ENCODE measurements at regions not wholly inside any gene's neighbourhood (a gene's known extent, or its start where the extent isn't known, plus 50 kb on each side); places are given as distances from the start of the nearest gene placed in this dataset.

DNA sequence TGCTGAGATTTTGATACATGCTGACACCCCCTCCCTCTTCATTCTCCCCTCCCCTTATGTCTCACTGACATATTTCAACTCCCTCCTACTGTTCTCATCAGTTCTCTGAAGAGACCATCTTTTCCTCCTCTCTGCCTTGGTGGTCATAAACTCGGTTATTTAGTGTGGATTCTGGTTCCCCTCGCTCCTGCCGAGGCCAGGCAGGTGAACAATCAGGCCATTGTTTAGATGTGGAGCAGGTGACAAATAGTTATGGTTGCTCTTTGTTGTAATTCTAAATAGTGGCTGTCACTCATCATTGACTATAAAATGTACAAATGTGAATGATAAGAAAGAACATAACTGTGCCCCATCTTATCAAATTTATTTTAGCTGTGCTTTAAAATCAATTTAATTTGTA, 324.6 kb downstream of the BCOR start:
- Histone ChIP-seq H2BK120ac (ENCODE audit: low read depth, low read length) (no peak overlapping the region), H3K14ac (ENCODE audit: low read length in 2 of 2) (no peak overlapping the region), H3K4ac (ENCODE audit: low read depth in 1 of 2, low read length in 2 of 2) (no peak overlapping the region), H3K27me3 (ENCODE audit: control insufficient read depth in 1 of 2, insufficient read depth in 1 of 2, low read length in 2 of 2) (peaks cover 0 to 61% of the 10 kb centered on the region in 2 experiments), H3K36me3 (ENCODE audit: control insufficient read depth in 1 of 2, insufficient read depth in 2 of 2, low read depth in 1 of 2, low read length in 2 of 2) (no peaks in the 10 kb centered on the region), H3K9ac (ENCODE audit: low read length) (no peak overlapping the region), H3K27ac (ENCODE audit: low read length, poor library complexity, severe bottlenecking) (no peak overlapping the region), H3K23ac (ENCODE audit: low read length in 2 of 2) (no peak overlapping the region), H3K4me3 (ENCODE audit: insufficient read depth in 1 of 2, low read depth in 1 of 2, low read length in 2 of 2) (no peak overlapping the region), H3K4me1 (ENCODE audit: control insufficient read depth, insufficient read depth, low read depth, low read length) (peaks cover 4% of the 10 kb centered on the region), H2AK5ac (ENCODE audit: low read length, severe bottlenecking) (no peak overlapping the region), H3K9me3 (ENCODE audit: control insufficient read depth, low read length) (no peaks in the 10 kb centered on the region), H3K18ac (ENCODE audit: low read depth in 1 of 2, low read length in 2 of 2) (no peak overlapping the region), H2BK12ac (ENCODE audit: low read length in 2 of 2) (no peak overlapping the region), H3K4me2 (ENCODE audit: low read length, poor library complexity, severe bottlenecking) (no peak overlapping the region), H2AFZ (ENCODE audit: low read depth, low read length) (no peak overlapping the region), H2BK15ac (ENCODE audit: low read depth, poor library complexity, severe bottlenecking) (no peak overlapping the region), H3K79me1 (replicated peaks; ENCODE audit: low read length, poor library complexity, severe bottlenecking) (no peaks in the 10 kb centered on the region), H4K91ac (ENCODE audit: low read length) (no peak overlapping the region), H2BK5ac (ENCODE audit: low read depth, low read length, poor library complexity, severe bottlenecking) (no peak overlapping the region), H4K8ac (ENCODE audit: low read length) (no peak overlapping the region)
- no CpG with 5 or more reads among the region's 3 CpGs for WGBS
- no peak for DNase-seq

- Histone ChIP-seq H2AK5ac (ENCODE audit: low read length, severe bottlenecking) (no peak overlapping the region), H3K9me3 (ENCODE audit: control insufficient read depth, low read length) (no peaks in the 10 kb centered on the region), H3K18ac (ENCODE audit: low read depth in 1 of 2, low read length in 2 of 2) (no peak overlapping the region), H2BK5ac (ENCODE audit: low read depth, low read length, poor library complexity, severe bottlenecking) (no peak overlapping the region), H2BK15ac (ENCODE audit: low read depth, poor library complexity, severe bottlenecking) (no peak overlapping the region), H3K4me2 (ENCODE audit: low read length, poor library complexity, severe bottlenecking) (no peak overlapping the region), H3K27ac (ENCODE audit: low read length, poor library complexity, severe bottlenecking) (no peak overlapping the region), H3K27me3 (ENCODE audit: control insufficient read depth in 1 of 2, insufficient read depth in 1 of 2, low read length in 2 of 2) (peaks cover 0 to 65% of the 10 kb centered on the region in 2 experiments), H3K4me1 (ENCODE audit: control insufficient read depth, insufficient read depth, low read depth, low read length) (peaks cover 4% of the 10 kb centered on the region), H2BK120ac (ENCODE audit: low read depth, low read length) (no peak overlapping the region), H3K9ac (ENCODE audit: low read length) (no peak overlapping the region), H3K36me3 (ENCODE audit: control insufficient read depth in 1 of 2, insufficient read depth in 2 of 2, low read depth in 1 of 2, low read length in 2 of 2) (no peaks in the 10 kb centered on the region), H4K8ac (ENCODE audit: low read length) (no peak overlapping the region), H3K79me1 (replicated peaks; ENCODE audit: low read length, poor library complexity, severe bottlenecking) (no peaks in the 10 kb centered on the region), H4K91ac (ENCODE audit: low read length) (no peak overlapping the region), H3K4ac (ENCODE audit: low read depth in 1 of 2, low read length in 2 of 2) (no peak overlapping the region), H3K23ac (ENCODE audit: low read length in 2 of 2) (no peak overlapping the region), H3K14ac (ENCODE audit: low read length in 2 of 2) (no peak overlapping the region), H3K4me3 (ENCODE audit: insufficient read depth in 1 of 2, low read depth in 1 of 2, low read length in 2 of 2) (no peak overlapping the region), H2AFZ (ENCODE audit: low read depth, low read length) (no peak overlapping the region), H2BK12ac (ENCODE audit: low read length in 2 of 2) (no peak overlapping the region)
- WGBS: 81% methylated on average over 17 of the region's 19 CpGs
- peak; percentile 68 for DNase-seq
These were observed 323.6 kb downstream of the BCOR start for GRCh38 chrX:39773923-39774773.

- Histone ChIP-seq H3K4me3 (ENCODE audit: insufficient read depth in 1 of 2, low read depth in 1 of 2, low read length in 2 of 2) (no peak overlapping the region), H2BK15ac (ENCODE audit: low read depth, poor library complexity, severe bottlenecking) (no peak overlapping the region), H2BK12ac (ENCODE audit: low read length in 2 of 2) (no peak overlapping the region), H3K18ac (ENCODE audit: low read depth in 1 of 2, low read length in 2 of 2) (no peak overlapping the region), H4K8ac (ENCODE audit: low read length) (no peak overlapping the region), H3K9me3 (ENCODE audit: control insufficient read depth, low read length) (peaks cover 4% of the 10 kb centered on the region), H3K9ac (ENCODE audit: low read length) (no peak overlapping the region), H3K27me3 (ENCODE audit: control insufficient read depth in 1 of 2, insufficient read depth in 1 of 2, low read length in 2 of 2) (peaks cover 0 to 60% of the 10 kb centered on the region in 2 experiments), H3K4ac (ENCODE audit: low read depth in 1 of 2, low read length in 2 of 2) (no peak overlapping the region), H2AK5ac (ENCODE audit: low read length, severe bottlenecking) (no peak overlapping the region), H2BK5ac (ENCODE audit: low read depth, low read length, poor library complexity, severe bottlenecking) (no peak overlapping the region), H2AFZ (ENCODE audit: low read depth, low read length) (no peak overlapping the region), H2BK120ac (ENCODE audit: low read depth, low read length) (no peak overlapping the region), H3K23ac (ENCODE audit: low read length in 2 of 2) (no peak overlapping the region), H3K36me3 (ENCODE audit: control insufficient read depth in 1 of 2, insufficient read depth in 2 of 2, low read depth in 1 of 2, low read length in 2 of 2) (no peaks in the 10 kb centered on the region), H3K27ac (ENCODE audit: low read length, poor library complexity, severe bottlenecking) (no peak overlapping the region), H3K14ac (ENCODE audit: low read length in 2 of 2) (no peak overlapping the region), H3K4me2 (ENCODE audit: low read length, poor library complexity, severe bottlenecking) (no peak overlapping the region), H3K4me1 (ENCODE audit: control insufficient read depth, insufficient read depth, low read depth, low read length) (peaks cover 4% of the 10 kb centered on the region), H4K91ac (ENCODE audit: low read length) (no peak overlapping the region), H3K79me1 (replicated peaks; ENCODE audit: low read length, poor library complexity, severe bottlenecking) (no peaks in the 10 kb centered on the region)
- DNase-seq: no peak
- WGBS: 71% methylated on average over 2 of the region's 5 CpGs
These were observed 322.9 kb downstream of the BCOR start for GRCh38 chrX:39774774-39775328.

- DNase-seq: no peak
- no peak overlapping the region for H2BK15ac ChIP-seq (ENCODE audit: low read depth, poor library complexity, severe bottlenecking)
- 88% methylated on average over 4 of the region's 5 CpGs for WGBS
These were observed 320.1 kb downstream of the BCOR start for GRCh38 chrX:39777623-39778025.

More at GRCh38 chrX:39777623-39778025, 320.1 kb downstream of the BCOR start:
- H3K79me1 ChIP-seq (replicated peaks; ENCODE audit: low read length, poor library complexity, severe bottlenecking): no peaks in the 10 kb centered on the region
- H3K9me3 ChIP-seq (ENCODE audit: control insufficient read depth, low read length): peaks cover 13% of the 10 kb centered on the region
- H2BK5ac ChIP-seq (ENCODE audit: low read depth, low read length, poor library complexity, severe bottlenecking): no peak overlapping the region
- peaks cover 0 to 40% of the 10 kb centered on the region in 2 experiments for H3K27me3 ChIP-seq (ENCODE audit: control insufficient read depth in 1 of 2, insufficient read depth in 1 of 2, low read length in 2 of 2)
- H3K4me3 ChIP-seq (ENCODE audit: insufficient read depth in 1 of 2, low read depth in 1 of 2, low read length in 2 of 2): no peak overlapping the region
- no peak overlapping the region for H3K4ac ChIP-seq (ENCODE audit: low read depth in 1 of 2, low read length in 2 of 2)
- H3K18ac ChIP-seq (ENCODE audit: low read depth in 1 of 2, low read length in 2 of 2): no peak overlapping the region
- H3K9ac ChIP-seq (ENCODE audit: low read length): no peak overlapping the region
- no peak overlapping the region for H3K14ac ChIP-seq (ENCODE audit: low read length in 2 of 2)
- H2AK5ac ChIP-seq (ENCODE audit: low read length, severe bottlenecking): no peak overlapping the region
- H4K91ac ChIP-seq (ENCODE audit: low read length): no peak overlapping the region
- H3K4me1 ChIP-seq (ENCODE audit: control insufficient read depth, insufficient read depth, low read depth, low read length): no peaks in the 10 kb centered on the region
- no peak overlapping the region for H3K27ac ChIP-seq (ENCODE audit: low read length, poor library complexity, severe bottlenecking)
- H2AFZ ChIP-seq (ENCODE audit: low read depth, low read length): no peak overlapping the region
- no peaks in the 10 kb centered on the region for H3K36me3 ChIP-seq (ENCODE audit: control insufficient read depth in 1 of 2, insufficient read depth in 2 of 2, low read depth in 1 of 2, low read length in 2 of 2)
- no peak overlapping the region for H2BK12ac ChIP-seq (ENCODE audit: low read length in 2 of 2)
- no peak overlapping the region for H2BK120ac ChIP-seq (ENCODE audit: low read depth, low read length)
- no peak overlapping the region for H3K23ac ChIP-seq (ENCODE audit: low read length in 2 of 2)
- H4K8ac ChIP-seq (ENCODE audit: low read length): no peak overlapping the region
- no peak overlapping the region for H3K4me2 ChIP-seq (ENCODE audit: low read length, poor library complexity, severe bottlenecking)
